GM18519 (cell line): ENCODE measurements at regions not wholly inside any gene's neighbourhood (a gene's known extent, or its start where the extent isn't known, plus 50 kb on each side); places are given as distances from the start of the nearest gene placed in this dataset.
"Not testable (repeated sequence)": the region's sequence is repeated elsewhere in the genome, so short reads cannot be mapped to it uniquely, and the experiment has no call there.

ENCODE experiments used
- ATAC-seq: cut with Tn5 transposase; IDR thresholded peaks from one replicate; pipeline ENCODE4 v1.9.1; 2021; ENCODE audit warnings: mild to moderate bottlenecking, moderate library complexity; ENCODE audit not compliant: unreplicated experiment, low FRiP score

DNA sequence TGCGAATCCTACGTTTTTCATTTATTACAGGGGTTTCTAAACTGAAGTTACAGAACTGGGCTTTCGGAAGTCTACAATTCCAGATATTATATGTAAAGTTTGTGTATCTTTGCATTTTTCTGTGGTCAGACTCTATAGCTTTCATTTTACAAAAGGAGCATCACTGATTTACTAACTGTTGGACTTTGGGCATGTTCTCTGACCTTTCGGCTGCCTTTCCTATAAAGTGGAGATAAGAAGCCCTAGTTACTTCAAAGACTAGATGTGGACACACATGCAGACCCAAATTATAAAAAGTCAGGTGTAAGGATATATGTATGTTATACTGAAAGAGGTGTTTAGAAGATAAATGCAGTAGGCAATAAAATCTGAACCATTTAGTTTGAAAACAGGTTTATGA lies 126.6 kb upstream of the PRKCQ start:
- ATAC-seq = no peak

DNA sequence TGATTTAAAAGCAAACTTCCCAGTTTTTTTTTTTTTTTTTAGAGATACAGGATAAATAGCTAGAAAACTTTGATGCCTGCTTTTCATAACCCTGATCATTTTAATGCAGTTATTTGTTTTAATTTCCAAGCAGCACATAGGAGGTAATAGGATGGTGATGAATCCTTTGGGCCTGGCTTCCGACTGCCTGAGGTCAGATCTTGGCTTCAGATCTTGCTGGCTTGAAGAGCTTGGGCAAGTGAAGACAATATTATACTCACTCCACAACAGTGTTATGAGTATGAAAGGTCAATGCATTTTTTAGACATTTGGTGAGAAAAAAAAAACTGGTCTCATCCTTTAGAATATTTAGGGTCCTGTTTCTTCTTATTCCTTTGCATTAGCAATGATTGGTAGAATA lies 124.8 kb upstream of the PRKCQ start:
- ATAC-seq = no peak

DNA sequence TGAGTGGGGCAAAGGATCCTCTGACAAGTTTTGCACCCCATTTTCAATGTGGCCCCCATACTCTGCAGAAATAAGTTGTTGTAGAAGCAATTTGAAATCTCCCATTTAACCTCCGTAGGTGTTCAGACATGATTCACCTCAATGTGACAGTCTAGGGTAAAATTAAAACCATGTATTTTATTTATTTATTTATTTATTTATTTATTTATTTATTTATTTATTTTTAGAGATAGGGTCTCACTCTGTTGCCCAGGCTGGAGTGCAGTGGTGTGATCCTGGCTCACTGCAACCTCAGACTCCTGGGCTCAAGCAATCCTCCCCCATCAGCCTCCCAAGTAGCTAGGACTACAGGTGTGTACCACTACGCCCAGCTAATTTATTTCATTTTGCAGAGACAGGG lies 122.8 kb upstream of the PRKCQ start:
- not testable (repeated sequence) for ATAC-seq

DNA sequence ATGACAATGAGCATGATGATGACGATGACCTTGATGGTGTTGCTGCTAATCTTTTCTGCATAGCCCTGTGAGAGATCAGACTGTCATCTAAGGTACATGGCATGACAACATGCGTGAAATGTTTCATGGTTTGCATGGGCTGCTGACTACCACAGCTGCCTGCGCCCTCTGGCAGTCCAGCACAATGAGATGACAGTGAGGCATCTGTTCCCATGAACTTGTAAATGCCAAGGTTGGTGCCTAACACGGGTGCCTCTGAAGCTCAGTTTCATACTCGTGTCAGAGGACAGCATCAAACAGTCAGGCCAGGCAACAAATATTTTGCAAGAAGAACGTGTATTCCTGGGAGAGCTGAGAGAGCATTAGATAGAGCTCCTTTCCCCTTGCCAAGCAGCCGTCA lies 122.0 kb upstream of the PRKCQ start:
- no peak for ATAC-seq

DNA sequence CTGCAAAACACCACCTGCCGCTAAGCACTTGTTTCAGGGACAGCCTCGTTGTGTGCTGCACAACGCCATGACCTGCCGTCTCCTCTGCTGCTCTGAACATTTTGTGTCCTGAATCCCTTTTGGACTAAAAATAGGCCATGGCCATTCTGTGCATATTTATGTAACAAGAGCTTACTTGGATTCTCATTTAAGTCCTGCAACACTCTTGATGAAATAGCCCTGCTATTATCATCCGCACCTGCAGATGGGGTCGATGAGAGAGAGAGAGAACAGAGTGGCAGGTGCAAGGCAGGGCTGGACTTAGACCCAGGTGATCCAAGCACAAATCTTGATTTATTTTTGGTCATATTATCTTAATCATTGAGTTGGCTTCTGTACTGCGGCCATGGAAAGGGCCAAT lies 121.2 kb upstream of the PRKCQ start:
- ATAC-seq = no peak

DNA sequence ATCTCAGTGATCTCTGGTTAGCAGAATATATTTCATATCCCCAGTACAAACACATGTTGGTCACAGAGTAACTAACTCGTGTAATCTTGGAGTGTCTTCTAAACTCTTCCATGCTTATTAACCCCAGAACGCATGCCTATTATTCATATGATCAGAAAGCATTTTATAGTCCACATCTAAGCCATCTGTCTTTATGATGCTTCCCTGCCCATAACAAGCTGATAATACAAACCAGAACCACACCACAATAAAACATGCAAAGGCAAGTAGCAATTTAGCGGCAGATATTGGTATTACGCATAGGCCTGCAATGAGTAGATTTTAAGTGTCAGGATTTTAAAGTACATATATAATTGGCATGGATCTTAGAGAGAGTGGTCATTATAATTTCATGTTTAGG lies 120.0 kb upstream of the PRKCQ start:
- no peak for ATAC-seq

DNA sequence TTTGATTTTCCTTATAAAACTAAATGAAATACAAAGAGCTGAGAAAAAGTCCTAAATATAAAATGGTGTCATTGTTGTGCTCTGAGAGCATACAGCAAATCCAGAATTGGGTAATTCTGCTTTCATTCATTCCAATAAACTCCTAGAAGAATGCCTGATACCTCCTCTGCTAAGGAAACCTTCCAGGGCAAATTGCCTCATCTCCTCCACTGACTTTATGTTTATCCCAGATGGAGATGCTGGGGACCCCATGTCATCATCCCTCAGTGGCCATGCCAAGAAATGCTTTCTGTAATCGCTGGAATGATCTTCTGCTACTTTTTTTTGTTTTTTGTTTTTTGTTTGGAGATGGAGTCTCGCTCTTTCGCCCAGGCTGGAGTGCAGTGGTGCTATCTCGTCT lies 119.3 kb upstream of the PRKCQ start:
- no peak for ATAC-seq

DNA sequence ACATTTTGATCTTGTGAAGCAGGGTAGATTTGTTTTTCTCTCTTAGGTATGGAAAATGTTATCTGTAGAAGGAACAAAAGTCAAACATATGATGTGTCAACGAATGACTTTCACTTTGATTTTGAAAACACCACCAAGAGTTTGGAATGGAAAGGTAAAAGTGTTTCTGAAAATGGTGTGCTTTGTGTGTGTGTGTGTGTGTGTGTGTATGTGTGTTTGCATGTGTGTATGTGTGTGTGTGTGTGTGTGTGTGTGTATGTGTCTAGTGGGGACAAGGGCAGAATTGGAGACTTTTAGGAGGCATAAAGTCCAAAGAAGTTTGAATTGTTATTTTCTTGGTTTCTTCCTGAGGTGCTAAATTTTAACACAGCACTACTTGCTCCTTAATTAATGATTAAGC lies 115.4 kb upstream of the PRKCQ start:
- no peak for ATAC-seq

DNA sequence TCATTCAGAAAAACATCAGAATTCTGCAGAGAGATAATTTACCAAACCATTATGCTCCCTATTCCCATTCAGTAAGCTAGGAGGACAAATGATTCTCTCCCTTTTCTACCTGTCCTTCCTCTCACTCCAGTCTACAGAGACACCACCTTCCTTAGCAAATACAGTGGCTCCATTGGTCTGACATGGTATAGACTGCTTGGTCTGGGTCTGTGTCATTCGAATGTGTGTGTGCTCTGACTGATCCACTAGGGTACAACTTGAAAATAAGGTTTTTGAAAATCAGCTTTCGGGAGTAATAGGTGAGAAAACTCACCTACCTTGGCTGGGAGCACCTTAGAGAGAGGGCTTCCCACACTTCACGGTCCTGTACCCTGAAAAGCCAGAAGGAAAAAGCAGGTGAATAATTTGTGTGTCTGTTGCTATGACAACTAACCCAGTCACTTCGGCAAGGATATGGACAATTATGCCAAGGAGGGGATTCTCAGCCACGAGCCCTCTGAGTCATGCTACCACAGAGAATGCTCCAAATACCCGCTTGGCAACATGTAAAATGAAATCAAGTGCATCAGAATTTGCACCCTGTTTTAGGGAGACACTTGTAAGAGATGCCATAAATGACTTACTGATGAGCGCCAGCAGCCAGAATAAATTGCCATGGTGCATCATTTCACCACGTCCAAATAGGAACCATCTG lies 114.5 kb upstream of the PRKCQ start:
- no peak for ATAC-seq

DNA sequence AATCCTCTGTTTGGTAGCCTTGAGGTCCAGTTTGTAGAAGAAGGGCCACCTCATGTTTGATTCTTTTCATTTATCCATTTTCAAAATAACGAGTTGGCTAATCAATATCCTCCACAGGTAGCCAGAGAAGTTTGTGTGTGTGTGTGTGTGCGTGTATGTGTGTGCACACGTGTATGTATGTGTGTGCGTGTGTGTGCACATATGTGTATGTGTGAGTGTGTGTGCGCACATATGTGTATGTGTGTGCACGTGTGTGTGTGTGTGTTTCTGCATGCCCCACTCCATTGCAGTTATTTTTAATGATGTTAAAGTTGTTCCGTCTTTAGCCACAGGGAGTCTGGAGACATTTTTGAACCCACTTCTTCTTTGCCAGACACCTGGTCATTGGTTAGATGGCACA lies 112.8 kb upstream of the PRKCQ start:
- no peak for ATAC-seq

DNA sequence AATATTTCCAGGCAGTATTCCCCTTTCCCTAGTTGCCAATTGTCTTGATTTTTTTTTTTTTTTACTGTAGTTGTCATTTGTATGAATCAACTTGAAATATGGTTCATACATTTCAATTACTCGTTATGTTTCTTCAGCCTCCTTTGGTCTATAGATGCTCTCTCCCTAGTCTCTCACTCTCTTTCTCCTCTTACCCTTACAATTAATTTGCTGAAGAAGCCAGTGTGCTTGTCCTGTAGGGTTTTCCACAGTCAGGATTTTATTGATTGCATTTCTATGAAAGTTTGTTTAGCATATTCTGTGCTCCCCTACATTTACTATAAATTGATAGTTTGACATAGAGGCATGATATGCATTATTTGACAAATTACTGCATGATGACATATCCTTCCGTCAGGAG lies 112.0 kb upstream of the PRKCQ start:
- no peak for ATAC-seq

DNA sequence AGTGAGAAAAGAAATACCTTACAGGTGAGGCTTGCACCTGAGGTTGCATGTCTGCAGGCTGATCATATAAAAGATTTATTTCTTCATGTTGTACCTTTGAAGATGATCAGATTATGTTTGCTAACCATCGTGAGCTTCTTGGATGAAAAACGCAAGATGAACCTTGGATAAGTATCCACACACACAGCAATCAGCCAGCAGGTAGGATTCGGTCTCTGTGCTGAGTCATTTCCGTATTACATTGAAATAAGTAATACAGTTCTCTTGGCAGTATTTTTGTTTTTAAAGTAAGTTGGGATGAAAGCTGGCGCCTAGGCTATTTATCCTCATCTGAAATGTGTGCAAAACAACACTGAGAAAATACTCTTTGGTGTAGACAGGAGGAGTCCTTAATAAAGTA lies 109.0 kb upstream of the PRKCQ start:
- ATAC-seq = no peak

DNA sequence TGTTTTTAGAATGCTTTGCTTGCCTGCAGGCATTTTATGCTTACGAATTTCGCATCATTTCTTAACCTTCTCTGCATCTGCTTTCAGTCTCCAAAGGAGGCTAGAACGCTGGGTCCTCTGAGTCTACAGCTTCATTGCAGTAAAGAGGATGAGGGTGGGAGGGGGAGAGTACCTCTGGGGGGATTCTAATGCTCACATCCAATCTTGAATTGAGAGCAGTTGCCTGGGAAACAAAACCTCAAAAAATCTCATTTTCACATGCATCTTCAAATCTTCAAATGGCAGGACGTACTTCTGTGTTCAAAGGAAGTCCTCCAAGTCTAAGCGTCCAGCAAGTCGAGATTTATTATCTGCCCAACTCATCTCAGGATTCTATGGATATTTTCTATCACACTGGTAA lies 100.7 kb upstream of the PRKCQ start:
- ATAC-seq = no peak

DNA sequence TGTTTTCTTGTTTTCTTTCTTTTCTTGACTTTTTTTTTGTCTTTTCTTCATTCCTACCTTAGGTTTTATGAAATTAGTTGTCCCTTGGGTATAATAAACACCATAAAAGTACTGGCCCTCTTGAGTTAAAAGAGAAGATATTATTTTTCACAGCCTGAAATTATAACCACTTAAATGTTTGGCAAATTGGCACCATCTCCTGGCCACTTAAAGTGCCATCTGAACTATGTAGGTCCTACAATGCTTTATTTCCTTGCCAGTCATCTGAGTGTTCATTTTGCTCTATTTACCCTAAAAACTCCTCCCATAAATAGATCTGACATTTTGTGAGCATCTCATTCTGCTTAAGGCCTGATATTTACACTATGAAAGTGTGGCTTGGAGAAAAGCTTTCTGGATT lies 98.9 kb upstream of the PRKCQ start:
- no peak for ATAC-seq

DNA sequence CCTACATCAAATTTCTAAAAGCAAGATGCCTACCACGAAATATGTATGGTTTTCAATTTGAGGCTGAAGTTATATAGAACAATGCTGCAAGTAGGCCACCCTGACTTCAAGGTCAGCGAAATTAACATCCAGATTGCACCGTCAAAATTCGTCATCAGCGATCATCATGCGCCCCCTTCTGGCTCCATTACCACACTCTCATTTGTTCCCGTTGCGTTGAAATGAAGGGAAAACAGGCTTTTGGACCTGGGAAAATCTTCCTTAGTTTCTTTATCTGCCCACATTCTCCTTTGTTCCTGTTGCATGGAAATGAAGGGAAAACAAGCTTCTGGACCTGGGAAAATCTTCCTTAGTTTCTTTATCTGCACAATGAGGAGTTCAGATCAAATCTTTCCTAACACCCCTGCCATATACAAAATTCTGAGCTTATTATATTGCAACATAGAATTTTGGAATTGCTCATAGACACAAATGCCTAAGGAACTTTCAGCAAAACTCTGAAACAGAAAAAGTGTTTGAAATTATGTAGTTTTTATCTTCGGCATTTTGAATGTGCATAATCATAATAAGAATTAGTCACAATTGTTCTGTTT lies 98.2 kb upstream of the PRKCQ start:
- no peak for ATAC-seq

DNA sequence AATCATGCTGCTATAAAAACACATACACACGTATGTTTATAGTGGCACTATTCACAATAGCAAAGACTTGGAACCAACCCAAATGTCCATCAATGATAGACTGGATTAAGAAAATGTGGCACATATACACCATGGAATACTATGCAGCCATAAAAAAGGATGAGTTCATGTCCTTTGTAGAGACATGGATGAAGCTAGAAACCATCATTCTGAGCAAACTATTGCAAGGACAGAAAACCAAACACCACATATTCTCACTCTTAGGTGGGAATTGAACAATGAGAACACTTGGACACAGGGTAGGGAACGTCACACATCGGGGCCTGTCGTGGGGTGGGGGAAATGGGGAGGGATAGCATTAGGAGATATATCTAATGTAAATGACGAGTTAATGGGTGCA lies 97.1 kb upstream of the PRKCQ start:
- not testable (repeated sequence) for ATAC-seq

DNA sequence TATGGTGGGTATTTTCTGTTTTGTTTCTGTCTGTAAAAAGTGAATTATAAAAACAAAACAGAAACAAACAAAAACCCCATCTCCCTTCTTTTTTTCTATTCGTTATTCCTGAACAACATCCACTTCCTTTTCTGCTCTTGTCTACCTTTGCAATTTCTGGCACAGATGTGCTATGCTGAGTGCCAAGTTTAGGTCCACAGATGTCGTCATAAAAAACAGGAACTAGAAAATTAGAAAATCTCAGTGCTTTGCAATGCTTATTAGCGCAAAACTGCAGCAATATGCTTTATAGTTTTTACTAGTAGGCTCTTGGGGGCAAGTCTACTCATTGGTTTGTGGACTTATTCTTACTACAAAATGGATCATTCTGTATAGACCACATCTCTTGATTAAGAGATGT lies 94.2 kb upstream of the PRKCQ start:
- ATAC-seq = no peak

DNA sequence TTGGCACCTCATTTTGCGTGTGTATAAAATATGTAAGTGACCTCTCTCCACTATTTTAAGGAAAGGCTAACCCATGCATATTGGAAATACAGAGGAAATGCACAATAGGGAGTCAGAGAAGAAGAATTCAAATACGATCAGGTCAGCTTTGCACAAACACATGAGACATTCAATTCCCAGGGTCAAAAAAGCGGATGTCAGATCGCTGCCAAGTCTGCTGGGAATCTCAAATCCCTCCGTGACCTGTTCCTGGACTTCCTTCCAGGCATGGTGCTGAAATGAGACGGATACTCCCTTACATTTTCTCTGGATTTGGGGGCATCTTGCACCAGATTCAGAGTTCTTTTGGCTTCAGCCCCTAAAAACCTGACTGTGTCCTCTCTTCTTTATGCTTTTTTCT lies 91.9 kb upstream of the PRKCQ start:
- ATAC-seq = no peak

DNA sequence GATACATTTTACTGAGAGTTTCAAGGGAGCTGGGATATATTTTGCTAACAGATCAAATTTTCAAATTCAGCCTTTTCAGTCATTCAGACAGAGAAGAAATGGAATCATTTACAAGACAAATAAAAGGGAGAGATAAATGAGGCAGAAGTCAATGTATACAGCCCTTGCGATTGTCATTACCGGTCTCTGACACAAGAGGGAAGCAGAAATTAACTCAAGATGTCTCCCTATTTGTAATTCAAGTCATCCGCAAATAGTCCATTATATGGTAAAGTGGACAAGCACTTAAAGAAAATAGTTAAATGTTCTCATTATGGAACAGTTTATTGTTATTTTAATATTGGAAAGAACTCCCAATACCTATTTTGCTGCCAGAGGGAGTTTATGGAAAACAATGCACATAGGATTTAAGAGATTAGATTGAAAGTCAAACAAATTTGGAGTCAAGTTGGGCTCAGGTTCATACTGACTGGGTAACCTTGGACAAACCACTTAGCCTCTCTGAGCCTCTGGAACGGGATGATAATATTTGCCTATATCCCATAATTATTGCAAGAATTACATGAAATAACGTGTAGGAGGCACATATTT lies 89.3 kb upstream of the PRKCQ start:
- ATAC-seq = no peak

DNA sequence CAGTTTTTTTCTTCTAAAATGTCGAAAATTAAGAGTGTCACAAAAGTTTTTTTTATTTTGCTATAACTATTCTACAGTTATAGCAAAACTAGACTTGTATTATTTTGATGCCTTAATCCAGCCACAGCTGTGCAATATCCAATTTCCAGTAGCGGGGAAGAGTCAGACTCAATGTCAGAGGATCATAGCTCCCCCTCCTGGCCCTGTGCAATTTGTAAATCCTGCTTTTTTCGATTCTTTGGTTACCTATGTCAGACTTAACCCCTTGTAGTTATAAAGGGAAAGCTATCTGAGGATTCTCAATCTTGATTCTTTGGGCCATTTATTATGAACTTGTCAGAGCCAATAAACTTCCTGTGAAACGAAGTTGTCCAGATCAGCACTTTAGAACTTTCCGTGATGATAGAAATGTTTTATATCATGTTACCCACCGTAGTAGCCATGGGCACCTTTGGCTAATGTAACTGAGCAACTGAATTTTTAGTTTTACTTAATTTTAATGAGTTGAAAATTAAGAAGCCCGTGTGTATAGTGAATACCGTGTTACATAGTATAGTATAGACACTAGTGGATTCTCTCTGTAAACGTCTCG lies 87.7 kb upstream of the PRKCQ start:
- no peak for ATAC-seq

DNA sequence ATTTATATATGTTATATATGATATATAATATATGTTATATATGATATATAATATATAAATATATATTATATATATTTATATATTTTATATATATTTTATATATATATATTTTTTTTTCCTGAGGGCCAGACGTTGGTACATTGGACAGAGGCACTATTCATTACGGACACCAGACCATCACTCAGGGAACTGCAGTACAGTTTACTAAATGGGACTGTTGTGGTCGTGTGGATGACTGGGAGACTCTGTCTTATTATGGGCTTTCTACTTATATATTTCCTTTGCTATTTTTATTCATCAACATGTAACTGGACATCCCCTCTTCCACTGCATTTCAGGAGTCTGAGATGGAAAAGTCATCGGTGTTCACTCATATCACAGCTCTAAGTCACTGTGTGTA lies 87.1 kb upstream of the PRKCQ start:
- ATAC-seq = no peak

DNA sequence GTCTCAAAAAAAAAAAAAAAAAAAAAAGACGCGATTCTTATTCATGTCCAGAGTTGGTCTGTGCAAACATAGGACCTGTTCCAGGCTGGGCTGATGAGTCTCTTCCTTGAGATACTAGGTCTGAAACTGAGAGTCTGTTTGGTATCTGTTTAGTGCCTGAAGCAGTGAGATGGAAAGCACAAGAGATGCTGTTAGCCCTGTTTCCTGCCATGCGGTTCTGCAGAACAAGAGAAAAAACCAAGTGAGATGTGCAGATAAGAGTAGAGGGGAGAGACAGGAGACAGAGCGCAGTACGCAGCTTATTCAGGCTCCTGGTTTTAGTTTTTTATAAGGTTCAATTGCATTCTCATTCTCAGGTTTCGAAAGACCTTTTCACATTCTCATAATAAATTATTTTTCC lies 85.8 kb upstream of the PRKCQ start:
- ATAC-seq = no peak
